HepG2 (cell line): ENCODE measurements at regions not wholly inside any gene's neighbourhood (a gene's known extent, or its start where the extent isn't known, plus 50 kb on each side); places are given as distances from the start of the nearest gene placed in this dataset.
A peak's percentile ranks its signal among the peaks of the same experiment; 100 is the strongest.

ENCODE experiments used
- ATF3 ChIP-seq: sonication (generic); formaldehyde crosslinking; IDR thresholded peaks from 2 replicates; pipeline ENCODE4 v1.4.0; 2020; ENCODE audit warnings: missing genetic modification reagents
- EEA1 ChIP-seq: sonication (generic); formaldehyde crosslinking; IDR thresholded peaks from 2 replicates; pipeline ENCODE4 v1.5.1; 2020; ENCODE audit warnings: mild to moderate bottlenecking, missing genetic modification reagents, borderline replicate concordance
- FOXP4 ChIP-seq: sonication (generic); formaldehyde crosslinking; IDR thresholded peaks from 2 replicates; pipeline ENCODE4 v1.4.0; 2020; ENCODE audit warnings: missing genetic modification reagents
- HNRNPUL1 ChIP-seq: fragments of 200-400 bp; formaldehyde crosslinking; IDR thresholded peaks from 2 replicates; pipeline ENCODE4 v1.6.1; 2017; ENCODE audit warnings: low read depth, mild to moderate bottlenecking, low read length, moderate library complexity
- IKZF4 ChIP-seq: sonication (generic); formaldehyde crosslinking; IDR thresholded peaks from 2 replicates; pipeline ENCODE4 v1.5.1; 2020; ENCODE audit warnings: borderline replicate concordance, mild to moderate bottlenecking, low read depth, missing genetic modification reagents; ENCODE audit errors: not compliant biosample characterization
- NR2F6 ChIP-seq, 2 experiments: IDR thresholded peaks; 2 replicates each; pipeline ENCODE4 v1.6.1; 2016; ENCODE audit warnings: antibody characterized with exemption in 1 of 2, mild to moderate bottlenecking in 1 of 2
- POLR2AphosphoS2 ChIP-seq: IDR thresholded peaks from 2 replicates; pipeline ENCODE4 v1.6.1; 2011; ENCODE audit warnings: low read depth, low read length, improper control_type of control experiment
- RFXANK ChIP-seq: IDR thresholded peaks from 2 replicates; pipeline ENCODE4 v1.6.1; 2016
- SOX6 ChIP-seq, 2 experiments: fragments of 450-650 bp in 1 of 2; sonication (generic) in 1 of 2; formaldehyde crosslinking in 1 of 2; IDR thresholded peaks; 2 replicates each; pipeline versions ENCODE4 v1.4.0 to v1.6.1; 2017 to 2020; ENCODE audit warnings: antibody characterized with exemption in 1 of 2, mild to moderate bottlenecking in 1 of 2, missing genetic modification reagents in 1 of 2
- SUZ12 ChIP-seq: fragments of 150-350 bp; IDR thresholded peaks from 2 replicates; pipeline ENCODE4 v1.6.1; 2014; ENCODE audit warnings: low read depth, low read length
- ZFX ChIP-seq: sonication (generic); formaldehyde crosslinking; IDR thresholded peaks from 2 replicates; pipeline ENCODE4 v1.4.0; 2020; ENCODE audit warnings: mild to moderate bottlenecking, low read depth, missing genetic modification reagents, moderate library complexity
- ZNF24 ChIP-seq: fragments of 450-650 bp; IDR thresholded peaks from 2 replicates; pipeline ENCODE4 v1.6.1; 2017; ENCODE audit warnings: antibody characterized with exemption, mild to moderate bottlenecking
- ZNF33A ChIP-seq: sonication (generic); formaldehyde crosslinking; IDR thresholded peaks from 2 replicates; pipeline ENCODE4 v1.5.1; 2020; ENCODE audit warnings: missing genetic modification reagents, mild to moderate bottlenecking, moderate library complexity, borderline replicate concordance
- ZNF589 ChIP-seq: sonication (generic); formaldehyde crosslinking; conservative IDR thresholded peaks from 2 replicates; pipeline ENCODE4 v1.8.0; 2022; ENCODE audit warnings: mild to moderate bottlenecking, moderate library complexity, missing genetic modification reagents
- ZNF616 ChIP-seq: sonication (generic); formaldehyde crosslinking; IDR thresholded peaks from 2 replicates; pipeline ENCODE4 v1.5.0; 2020; ENCODE audit warnings: low read depth, mild to moderate bottlenecking, missing genetic modification reagents
- TF ChIP-seq, protein P1 (sequence below): sonication (generic); formaldehyde crosslinking; IDR thresholded peaks from 2 replicates; pipeline ENCODE4 v1.9.0; 2021; ENCODE audit warnings: missing genetic modification reagents, mild to moderate bottlenecking, borderline replicate concordance
- TF ChIP-seq, protein P2 (sequence below): sonication (generic); formaldehyde crosslinking; IDR thresholded peaks from 2 replicates; pipeline ENCODE4 v1.8.0; 2022; ENCODE audit warnings: mild to moderate bottlenecking, missing genetic modification reagents
- TF ChIP-seq, protein P3 (sequence below): sonication (generic); formaldehyde crosslinking; IDR thresholded peaks from 2 replicates; pipeline ENCODE4 v1.4.0; 2020; ENCODE audit warnings: missing genetic modification reagents
- TF ChIP-seq, protein P4 (sequence below): IDR thresholded peaks from 2 replicates; pipeline ENCODE4 v1.6.1; 2016; ENCODE audit warnings: low read depth

GRCh38 chr3:191721990-191722389 is 261.0 kb downstream of the PYDC2 start (continued):
- TF ChIP-seq, protein P1, sequence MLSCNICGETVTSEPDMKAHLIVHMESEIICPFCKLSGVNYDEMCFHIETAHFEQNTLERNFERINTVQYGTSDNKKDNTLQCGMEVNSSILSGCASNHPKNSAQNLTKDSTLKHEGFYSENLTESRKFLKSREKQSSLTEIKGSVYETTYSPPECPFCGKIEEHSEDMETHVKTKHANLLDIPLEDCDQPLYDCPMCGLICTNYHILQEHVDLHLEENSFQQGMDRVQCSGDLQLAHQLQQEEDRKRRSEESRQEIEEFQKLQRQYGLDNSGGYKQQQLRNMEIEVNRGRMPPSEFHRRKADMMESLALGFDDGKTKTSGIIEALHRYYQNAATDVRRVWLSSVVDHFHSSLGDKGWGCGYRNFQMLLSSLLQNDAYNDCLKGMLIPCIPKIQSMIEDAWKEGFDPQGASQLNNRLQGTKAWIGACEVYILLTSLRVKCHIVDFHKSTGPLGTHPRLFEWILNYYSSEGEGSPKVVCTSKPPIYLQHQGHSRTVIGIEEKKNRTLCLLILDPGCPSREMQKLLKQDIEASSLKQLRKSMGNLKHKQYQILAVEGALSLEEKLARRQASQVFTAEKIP (CRISPR knock-in tag): no peak
- TF ChIP-seq ZFX (CRISPR knock-in tag) (no peak), ZNF33A (CRISPR knock-in tag) (no peak), ZNF589 (CRISPR knock-in tag) (no peak), SUZ12 (no peak), FOXP4 (peak; percentile 32; the same call in 1 of the 2 replicates), IKZF4 (CRISPR knock-in tag) (no peak), ATF3 (0 out of 2 replicates have a peak, but pooled peaks have one; percentile 35), NR2F6 (IDR thresholded peaks at IDR 0.05) (no peak), NR2F6 (CRISPR knock-in tag; IDR thresholded peaks at IDR 0.05) (0 out of 2 replicates have a peak, but pooled peaks have one; percentile 8), POLR2AphosphoS2 (no peak), ZNF24 (no peak), SOX6 (IDR thresholded peaks at IDR 0.05) (no peak), SOX6 (CRISPR knock-in tag; IDR thresholded peaks at IDR 0.05) (peak; percentile 56), EEA1 (CRISPR knock-in tag) (no peak), RFXANK (CRISPR knock-in tag) (no peak), HNRNPUL1 (no peak), ZNF616 (no peak)
- TF ChIP-seq, protein P2, sequence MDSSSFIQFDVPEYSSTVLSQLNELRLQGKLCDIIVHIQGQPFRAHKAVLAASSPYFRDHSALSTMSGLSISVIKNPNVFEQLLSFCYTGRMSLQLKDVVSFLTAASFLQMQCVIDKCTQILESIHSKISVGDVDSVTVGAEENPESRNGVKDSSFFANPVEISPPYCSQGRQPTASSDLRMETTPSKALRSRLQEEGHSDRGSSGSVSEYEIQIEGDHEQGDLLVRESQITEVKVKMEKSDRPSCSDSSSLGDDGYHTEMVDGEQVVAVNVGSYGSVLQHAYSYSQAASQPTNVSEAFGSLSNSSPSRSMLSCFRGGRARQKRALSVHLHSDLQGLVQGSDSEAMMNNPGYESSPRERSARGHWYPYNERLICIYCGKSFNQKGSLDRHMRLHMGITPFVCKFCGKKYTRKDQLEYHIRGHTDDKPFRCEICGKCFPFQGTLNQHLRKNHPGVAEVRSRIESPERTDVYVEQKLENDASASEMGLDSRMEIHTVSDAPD (CRISPR knock-in tag): no peak
- TF ChIP-seq, protein P3, sequence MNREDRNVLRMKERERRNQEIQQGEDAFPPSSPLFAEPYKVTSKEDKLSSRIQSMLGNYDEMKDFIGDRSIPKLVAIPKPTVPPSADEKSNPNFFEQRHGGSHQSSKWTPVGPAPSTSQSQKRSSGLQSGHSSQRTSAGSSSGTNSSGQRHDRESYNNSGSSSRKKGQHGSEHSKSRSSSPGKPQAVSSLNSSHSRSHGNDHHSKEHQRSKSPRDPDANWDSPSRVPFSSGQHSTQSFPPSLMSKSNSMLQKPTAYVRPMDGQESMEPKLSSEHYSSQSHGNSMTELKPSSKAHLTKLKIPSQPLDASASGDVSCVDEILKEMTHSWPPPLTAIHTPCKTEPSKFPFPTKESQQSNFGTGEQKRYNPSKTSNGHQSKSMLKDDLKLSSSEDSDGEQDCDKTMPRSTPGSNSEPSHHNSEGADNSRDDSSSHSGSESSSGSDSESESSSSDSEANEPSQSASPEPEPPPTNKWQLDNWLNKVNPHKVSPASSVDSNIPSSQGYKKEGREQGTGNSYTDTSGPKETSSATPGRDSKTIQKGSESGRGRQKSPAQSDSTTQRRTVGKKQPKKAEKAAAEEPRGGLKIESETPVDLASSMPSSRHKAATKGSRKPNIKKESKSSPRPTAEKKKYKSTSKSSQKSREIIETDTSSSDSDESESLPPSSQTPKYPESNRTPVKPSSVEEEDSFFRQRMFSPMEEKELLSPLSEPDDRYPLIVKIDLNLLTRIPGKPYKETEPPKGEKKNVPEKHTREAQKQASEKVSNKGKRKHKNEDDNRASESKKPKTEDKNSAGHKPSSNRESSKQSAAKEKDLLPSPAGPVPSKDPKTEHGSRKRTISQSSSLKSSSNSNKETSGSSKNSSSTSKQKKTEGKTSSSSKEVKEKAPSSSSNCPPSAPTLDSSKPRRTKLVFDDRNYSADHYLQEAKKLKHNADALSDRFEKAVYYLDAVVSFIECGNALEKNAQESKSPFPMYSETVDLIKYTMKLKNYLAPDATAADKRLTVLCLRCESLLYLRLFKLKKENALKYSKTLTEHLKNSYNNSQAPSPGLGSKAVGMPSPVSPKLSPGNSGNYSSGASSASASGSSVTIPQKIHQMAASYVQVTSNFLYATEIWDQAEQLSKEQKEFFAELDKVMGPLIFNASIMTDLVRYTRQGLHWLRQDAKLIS (CRISPR knock-in tag): no peak
- TF ChIP-seq, protein P4, sequence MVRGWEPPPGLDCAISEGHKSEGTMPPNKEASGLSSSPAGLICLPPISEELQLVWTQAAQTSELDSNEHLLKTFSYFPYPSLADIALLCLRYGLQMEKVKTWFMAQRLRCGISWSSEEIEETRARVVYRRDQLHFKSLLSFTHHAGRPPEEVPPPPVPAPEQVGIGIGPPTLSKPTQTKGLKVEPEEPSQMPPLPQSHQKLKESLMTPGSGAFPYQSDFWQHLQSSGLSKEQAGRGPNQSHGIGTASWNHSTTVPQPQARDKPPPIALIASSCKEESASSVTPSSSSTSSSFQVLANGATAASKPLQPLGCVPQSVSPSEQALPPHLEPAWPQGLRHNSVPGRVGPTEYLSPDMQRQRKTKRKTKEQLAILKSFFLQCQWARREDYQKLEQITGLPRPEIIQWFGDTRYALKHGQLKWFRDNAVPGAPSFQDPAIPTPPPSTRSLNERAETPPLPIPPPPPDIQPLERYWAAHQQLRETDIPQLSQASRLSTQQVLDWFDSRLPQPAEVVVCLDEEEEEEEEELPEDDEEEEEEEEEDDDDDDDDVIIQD (CRISPR knock-in tag): peak; percentile 77; the same call in 1 of the 2 replicates
